Activated T-cell treated with anti-CD3 and anti-CD28 coated beads, Interleukin-2, amount 50 U/mL, for 4 hours (primary cell): ENCODE measurements at regions not wholly inside any gene's neighbourhood (a gene's known extent, or its start where the extent isn't known, plus 50 kb on each side); places are given as distances from the start of the nearest gene placed in this dataset.

Experiments used
- ATAC-seq, 2 donors: fragments of 200-7000 bp; cut with Tn5 transposase; one replicate each; pipeline ENCODE4 v1.10.0; 2021
- DNase-seq: peaks from one replicate; pipeline ENCODE4 v3.0.0-alpha.2; 2020
- H3K27me3 Mint-ChIP-seq: one replicate; pipeline ENCODE4 v1.8.0; 2021; ENCODE audit warnings: low read depth, mixed read lengths
- H3K36me3 Mint-ChIP-seq: one replicate; pipeline ENCODE4 v1.8.0; 2022; ENCODE audit warnings: mixed read lengths; ENCODE audit not compliant: insufficient read depth
- H3K4me1 Mint-ChIP-seq: one replicate; pipeline ENCODE4 v1.8.0; 2021; ENCODE audit warnings: low read depth, mixed read lengths
- H3K4me3 Mint-ChIP-seq: one replicate; pipeline ENCODE4 v1.8.0; 2021; ENCODE audit warnings: mild to moderate bottlenecking, moderate library complexity, mixed read lengths
- H3K9me3 Mint-ChIP-seq: one replicate; pipeline ENCODE4 v1.8.0; 2021; ENCODE audit warnings: mixed read lengths

DNA sequence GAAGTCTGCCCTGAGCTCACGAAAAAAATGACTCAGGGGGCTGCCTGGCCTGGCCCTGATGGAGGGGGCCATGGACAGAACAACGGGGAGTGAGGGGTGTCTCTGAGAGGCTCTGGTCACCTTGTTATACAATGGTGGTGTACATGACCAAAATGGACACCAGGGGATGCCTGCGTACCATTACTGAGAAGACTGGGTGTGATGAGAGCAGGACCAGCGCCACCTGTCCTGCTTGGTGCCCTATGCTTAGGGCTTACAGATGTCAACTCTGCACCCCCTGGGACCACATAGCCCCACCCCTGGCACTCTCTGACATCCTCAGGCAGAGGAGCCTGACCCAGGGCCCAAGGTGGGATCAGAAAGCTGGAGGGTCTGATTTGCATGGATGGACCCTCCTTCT, 104.8 kb downstream of the ZNF280B start:
- ATAC-seq (no peak), DNase-seq (no peak)
- no peaks in the 10 kb centered on the region for H3K4me1 Mint-ChIP-seq

DNA sequence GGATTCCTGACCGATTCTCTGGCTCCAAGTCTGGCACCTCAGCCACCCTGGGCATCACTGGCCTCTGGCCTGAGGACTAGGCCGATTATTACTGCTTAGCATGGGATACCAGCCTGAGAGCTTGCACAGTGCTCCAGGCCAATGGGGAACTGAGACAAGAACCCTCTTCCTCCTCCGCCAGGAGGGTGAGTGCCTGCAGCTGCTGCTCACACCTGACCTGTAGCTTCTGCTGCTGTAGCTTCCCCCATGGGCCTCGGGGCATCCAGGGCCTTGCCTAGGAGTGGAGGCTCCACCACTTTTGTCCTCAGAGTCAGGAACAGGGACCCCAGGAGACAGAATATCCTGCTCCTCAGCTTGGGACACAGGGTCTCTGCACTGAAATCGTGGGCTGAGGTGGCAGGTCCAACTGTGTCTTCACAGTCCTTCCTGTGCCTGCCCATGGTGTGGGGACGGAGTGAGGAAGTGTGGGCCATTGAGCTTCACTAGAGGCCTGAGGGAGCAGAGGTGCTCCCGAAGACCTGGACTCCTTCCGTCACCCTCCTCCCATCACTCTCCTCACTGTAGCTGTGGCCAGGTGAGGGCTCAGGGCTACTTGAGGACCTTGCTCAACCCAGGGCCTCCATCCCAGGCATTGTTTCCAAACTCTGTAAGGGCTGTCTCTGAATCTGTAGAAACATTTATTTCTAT, 103.8 kb downstream of the ZNF280B start:
- no peaks in the 10 kb centered on the region for H3K9me3 Mint-ChIP-seq
- no peak for DNase-seq

More for the DNA sequence above, 104.8 kb downstream of the ZNF280B start:
- Mint-ChIP-seq H3K9me3 (no peaks in the 10 kb centered on the region), H3K27me3 (peaks cover 10% of the 10 kb centered on the region), H3K36me3 (no peaks in the 10 kb centered on the region), H3K4me3 (no peak overlapping the region)

DNA sequence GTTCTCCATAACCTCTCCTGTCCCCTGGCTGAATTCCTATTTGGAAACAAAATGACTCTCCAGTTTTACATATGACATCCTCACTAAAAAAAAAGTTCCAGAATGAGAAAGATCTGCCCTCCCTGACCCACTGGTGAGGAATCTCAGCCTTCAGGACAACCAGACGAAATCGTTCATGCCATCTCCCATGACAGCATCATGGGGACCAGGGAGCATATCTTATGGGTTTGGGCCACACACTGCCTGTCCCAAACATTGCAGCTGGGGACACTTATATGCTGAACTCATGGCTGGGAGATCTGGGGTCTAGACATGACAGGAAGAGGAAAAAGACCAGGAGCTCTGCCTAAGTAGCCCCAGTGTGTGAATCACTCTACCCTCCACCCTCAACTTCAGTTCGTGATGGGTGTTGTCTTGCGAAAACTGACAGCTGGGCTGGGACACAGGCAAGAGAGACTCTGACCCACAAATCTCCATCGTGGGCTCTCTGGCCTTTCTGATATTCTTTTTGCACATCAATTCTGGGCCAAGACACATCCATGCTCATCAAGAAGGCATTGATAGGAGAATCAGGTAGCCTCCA, 102.0 kb downstream of the ZNF280B start:
- Mint-ChIP-seq H3K9me3 (no peaks in the 10 kb centered on the region), H3K36me3 (no peaks in the 10 kb centered on the region), H3K27me3 (peaks cover 23% of the 10 kb centered on the region), H3K4me1 (no peaks in the 10 kb centered on the region), H3K4me3 (no peak overlapping the region)
- ATAC-seq, result no peak
- DNase-seq, result no peak

More for the DNA sequence above, 103.8 kb downstream of the ZNF280B start:
- Mint-ChIP-seq H3K27me3 (peaks cover 13% of the 10 kb centered on the region), H3K36me3 (no peaks in the 10 kb centered on the region), H3K4me1 (no peaks in the 10 kb centered on the region), H3K4me3 (no peak overlapping the region)
- ATAC-seq, result no peak

DNA sequence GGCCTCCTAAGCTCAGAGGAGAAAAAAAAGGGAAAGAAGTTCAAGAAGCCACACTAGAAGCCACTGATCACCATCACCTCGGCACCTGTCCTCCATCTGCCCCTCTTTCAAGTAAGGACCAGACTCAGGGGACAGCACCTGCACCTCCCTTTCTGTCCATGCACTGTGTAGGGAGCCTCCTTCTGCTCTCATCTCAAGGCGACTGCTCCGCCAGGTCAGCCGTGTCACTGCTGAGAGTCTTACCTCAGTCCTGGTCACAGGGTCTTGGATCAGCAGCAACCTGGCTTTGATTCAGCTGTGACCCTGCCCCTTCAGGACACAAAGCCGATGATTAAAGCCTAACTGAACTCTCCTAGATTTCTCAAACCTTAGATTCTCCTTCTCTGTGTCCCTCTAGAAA, 101.5 kb downstream of the ZNF280B start:
- ATAC-seq (no peak), DNase-seq (no peak)
- H3K36me3 Mint-ChIP-seq, result no peaks in the 10 kb centered on the region
- no peak overlapping the region for H3K4me3 Mint-ChIP-seq
- H3K27me3 Mint-ChIP-seq, result peaks cover 24% of the 10 kb centered on the region
- H3K9me3 Mint-ChIP-seq, result no peaks in the 10 kb centered on the region
- H3K4me1 Mint-ChIP-seq, result no peaks in the 10 kb centered on the region

- no peak for ATAC-seq
- H3K36me3 Mint-ChIP-seq, result no peaks in the 10 kb centered on the region
- no peak overlapping the region for H3K4me3 Mint-ChIP-seq
- no peaks in the 10 kb centered on the region for H3K9me3 Mint-ChIP-seq
- peaks cover 34% of the 10 kb centered on the region for H3K27me3 Mint-ChIP-seq
- H3K4me1 Mint-ChIP-seq, result no peaks in the 10 kb centered on the region
- no peak for DNase-seq
Observed at GRCh38 chr22:22408269-22408668, 100.3 kb downstream of the ZNF280B start.

DNA sequence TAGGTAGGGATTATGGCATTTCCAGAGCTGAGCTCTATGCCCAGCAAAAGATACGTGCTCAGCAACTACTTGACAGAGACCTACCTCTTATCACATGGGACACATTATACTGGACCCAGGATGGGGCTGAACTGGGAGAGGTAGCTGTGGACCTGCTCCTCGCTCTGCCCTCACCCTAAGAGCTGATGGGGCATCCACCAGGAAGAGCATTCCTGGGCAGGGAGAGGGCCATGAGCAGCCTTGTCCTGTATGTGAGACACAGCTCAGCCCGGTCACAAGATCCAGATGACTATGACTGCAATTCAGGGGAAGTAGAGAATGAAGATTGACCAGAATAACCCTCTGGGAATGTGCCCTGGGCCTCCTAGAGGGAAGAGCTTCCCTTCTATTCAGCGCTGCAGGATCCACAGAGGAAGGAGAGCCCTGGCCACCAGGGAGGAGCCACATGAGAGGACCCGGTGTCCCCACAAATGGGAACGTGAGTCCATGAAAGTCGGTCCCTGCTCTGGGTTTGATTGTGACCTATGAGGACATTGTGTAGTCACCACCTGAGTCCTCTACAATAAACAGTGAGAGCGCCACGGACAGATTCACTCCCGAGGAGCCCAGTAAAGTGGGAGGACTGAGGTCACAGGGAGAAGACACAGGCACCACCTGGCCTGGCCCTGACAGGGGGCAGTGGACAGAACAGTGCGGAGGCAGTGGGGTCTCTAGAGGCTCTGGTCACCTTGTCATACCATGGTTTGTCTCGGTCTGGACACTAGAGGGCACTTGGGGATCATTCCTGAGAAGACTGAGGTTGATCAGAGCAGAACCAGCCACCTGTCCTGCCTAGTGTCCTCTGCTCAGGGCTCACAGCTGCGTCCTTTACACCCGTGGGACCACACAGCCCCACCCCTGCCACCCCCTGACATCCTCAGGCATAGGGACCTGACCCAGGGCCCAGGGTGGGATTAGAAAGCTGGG, 99.5 kb downstream of the ZNF280B start:
- DNase-seq, result no peak

DNA sequence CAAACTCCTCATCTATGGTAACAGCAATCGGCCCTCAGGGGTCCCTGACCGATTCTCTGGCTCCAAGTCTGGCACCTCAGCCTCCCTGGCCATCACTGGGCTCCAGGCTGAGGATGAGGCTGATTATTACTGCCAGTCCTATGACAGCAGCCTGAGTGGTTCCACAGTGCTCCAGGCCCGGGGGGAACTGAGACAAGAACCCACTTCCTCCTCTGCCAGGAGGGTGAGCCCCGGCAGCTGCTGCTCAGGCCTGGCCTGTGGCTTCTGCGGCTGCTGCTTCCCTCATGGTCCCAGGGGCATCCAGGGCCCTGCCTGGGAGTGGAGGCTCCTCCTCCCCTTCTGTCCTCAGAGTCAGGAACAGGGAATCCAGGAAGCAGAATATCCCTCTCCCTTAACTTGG, 98.4 kb downstream of the ZNF280B start:
- ATAC-seq, result no peak
- no peaks in the 10 kb centered on the region for H3K9me3 Mint-ChIP-seq
- H3K27me3 Mint-ChIP-seq, result peaks cover 49% of the 10 kb centered on the region
- DNase-seq, result no peak
- H3K4me3 Mint-ChIP-seq, result no peak overlapping the region
- H3K36me3 Mint-ChIP-seq, result no peaks in the 10 kb centered on the region
- no peaks in the 10 kb centered on the region for H3K4me1 Mint-ChIP-seq

More for the DNA sequence above, 99.5 kb downstream of the ZNF280B start:
- no peaks in the 10 kb centered on the region for H3K9me3 Mint-ChIP-seq
- peaks cover 38% of the 10 kb centered on the region for H3K27me3 Mint-ChIP-seq
- H3K4me3 Mint-ChIP-seq, result no peak overlapping the region
- H3K4me1 Mint-ChIP-seq, result no peaks in the 10 kb centered on the region
- H3K36me3 Mint-ChIP-seq, result no peaks in the 10 kb centered on the region
- ATAC-seq, result no peak

GRCh38 chr22:22410677-22411076, 97.9 kb downstream of the ZNF280B start:
- H3K27me3 Mint-ChIP-seq, result peaks cover 54% of the 10 kb centered on the region
- H3K36me3 Mint-ChIP-seq, result no peaks in the 10 kb centered on the region
- ATAC-seq (no peak), DNase-seq (no peak)
- no peaks in the 10 kb centered on the region for H3K4me1 Mint-ChIP-seq
- no peak overlapping the region for H3K4me3 Mint-ChIP-seq
- H3K9me3 Mint-ChIP-seq, result no peaks in the 10 kb centered on the region

GRCh38 chr22:22414266-22414665, 94.3 kb downstream of the ZNF280B start:
- no peaks in the 10 kb centered on the region for H3K9me3 Mint-ChIP-seq
- no peak for DNase-seq
- no peaks in the 10 kb centered on the region for H3K4me1 Mint-ChIP-seq
- peaks cover 64% of the 10 kb centered on the region for H3K27me3 Mint-ChIP-seq
- no peaks in the 10 kb centered on the region for H3K36me3 Mint-ChIP-seq
- no peak for ATAC-seq
- no peak overlapping the region for H3K4me3 Mint-ChIP-seq

DNA sequence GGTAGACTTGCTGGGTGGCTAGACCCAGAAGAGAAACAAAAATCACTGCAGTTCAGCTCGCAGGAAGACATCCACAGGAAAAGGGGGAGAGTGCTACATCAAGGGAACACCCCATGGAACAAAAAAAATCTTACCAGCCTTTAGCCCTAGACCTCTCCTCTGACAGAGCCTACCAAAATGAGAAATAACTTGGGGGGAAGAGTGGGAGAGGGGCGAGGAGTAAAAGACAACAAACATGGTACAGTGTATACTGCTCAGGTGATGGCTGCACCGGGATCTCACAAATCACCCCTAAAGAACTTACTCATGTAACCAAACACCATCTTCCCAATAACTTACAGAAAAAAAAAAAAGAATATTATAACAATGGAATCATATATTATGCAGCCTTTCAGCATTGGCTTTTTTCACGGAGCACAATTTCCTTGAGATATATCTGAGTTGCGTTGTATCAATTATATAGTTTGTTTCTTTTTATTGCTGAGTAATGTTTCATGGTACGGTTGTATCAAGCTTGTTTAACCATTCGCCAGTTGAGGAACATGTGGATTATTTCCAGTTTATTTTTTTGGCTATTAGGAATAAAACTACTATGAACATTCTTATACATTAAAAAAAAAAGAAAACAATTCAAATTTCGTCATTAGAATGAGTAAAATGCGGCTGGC, 90.9 kb downstream of the ZNF280B start:
- ATAC-seq, result no peak
- H3K36me3 Mint-ChIP-seq, result no peaks in the 10 kb centered on the region
- peaks cover 1% of the 10 kb centered on the region for H3K4me1 Mint-ChIP-seq
- H3K9me3 Mint-ChIP-seq, result no peaks in the 10 kb centered on the region
- no peak for DNase-seq
- H3K4me3 Mint-ChIP-seq, result no peak overlapping the region
- peaks cover 53% of the 10 kb centered on the region for H3K27me3 Mint-ChIP-seq

DNA sequence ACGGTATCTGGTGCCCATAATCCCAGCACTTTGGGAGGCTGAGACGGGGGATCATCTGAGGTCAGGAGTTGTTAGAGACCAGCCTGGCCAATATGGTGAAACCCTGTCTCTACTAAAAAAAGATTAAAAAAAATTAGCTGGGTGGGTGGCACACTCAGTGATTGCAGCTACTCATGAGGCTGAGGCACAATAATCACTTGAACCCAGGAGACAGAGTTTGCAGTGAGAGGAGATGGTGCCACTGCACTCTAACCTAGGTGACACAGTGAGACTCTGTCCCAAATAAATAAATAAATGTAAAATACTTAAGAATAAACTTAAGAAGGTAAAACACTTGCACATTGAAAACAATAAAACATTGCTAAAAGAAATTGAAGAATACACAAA, 90.4 kb downstream of the ZNF280B start:
- Mint-ChIP-seq H3K9me3 (no peaks in the 10 kb centered on the region), H3K36me3 (no peaks in the 10 kb centered on the region), H3K4me3 (no peak overlapping the region), H3K27me3 (peaks cover 47% of the 10 kb centered on the region), H3K4me1 (peaks cover 1% of the 10 kb centered on the region)
- ATAC-seq, result no peak
- DNase-seq, result no peak

- ATAC-seq (no peak), DNase-seq (no peak)
- peaks cover 1% of the 10 kb centered on the region for H3K4me1 Mint-ChIP-seq
- peaks cover 42% of the 10 kb centered on the region for H3K27me3 Mint-ChIP-seq
- no peaks in the 10 kb centered on the region for H3K36me3 Mint-ChIP-seq
- H3K9me3 Mint-ChIP-seq, result no peaks in the 10 kb centered on the region
- no peak overlapping the region for H3K4me3 Mint-ChIP-seq
Observed at GRCh38 chr22:22418957-22419356, 89.6 kb downstream of the ZNF280B start.

GRCh38 chr22:22420580-22420979, 88.0 kb downstream of the ZNF280B start:
- H3K9me3 Mint-ChIP-seq, result no peaks in the 10 kb centered on the region
- ATAC-seq (no peak), DNase-seq (no peak)
- peaks cover 3% of the 10 kb centered on the region for H3K4me1 Mint-ChIP-seq
- H3K36me3 Mint-ChIP-seq, result no peaks in the 10 kb centered on the region
- H3K4me3 Mint-ChIP-seq, result no peak overlapping the region
- peaks cover 34% of the 10 kb centered on the region for H3K27me3 Mint-ChIP-seq

- H3K9me3 Mint-ChIP-seq, result no peaks in the 10 kb centered on the region
- H3K4me3 Mint-ChIP-seq, result no peak overlapping the region
- no peak for ATAC-seq
- DNase-seq, result no peak
- H3K36me3 Mint-ChIP-seq, result no peaks in the 10 kb centered on the region
- H3K27me3 Mint-ChIP-seq, result peaks cover 30% of the 10 kb centered on the region
- H3K4me1 Mint-ChIP-seq, result peaks cover 3% of the 10 kb centered on the region
Observed at GRCh38 chr22:22421392-22421791, 87.2 kb downstream of the ZNF280B start.
